MM.1S (cell line): ENCODE measurements at regions not wholly inside any gene's neighbourhood (a gene's known extent, or its start where the extent isn't known, plus 50 kb on each side); places are given as distances from the start of the nearest gene placed in this dataset.

Experiments
- DNase-seq: peaks from one replicate; pipeline ENCODE4 v3.0.0-alpha.2; 2015
- H2AFZ ChIP-seq: fragments of 300-600 bp; sonication (generic); 2 replicates; pipeline ENCODE4 v1.6.0; 2016; ENCODE audit warnings: antibody characterized with exemption, low read length
- H3F3A ChIP-seq: fragments of 300-600 bp; sonication (generic); 2 replicates; pipeline ENCODE4 v1.6.1; 2016; ENCODE audit warnings: mild to moderate bottlenecking, antibody characterized with exemption, low read length, moderate library complexity, mixed read lengths; ENCODE audit not compliant: insufficient read depth
- H3K27ac ChIP-seq: fragments of 300-600 bp; sonication (generic); 2 replicates; pipeline ENCODE4 v1.5.1; 2016; ENCODE audit warnings: mild to moderate bottlenecking, low read length
- H3K27me3 ChIP-seq: fragments of 300-600 bp; sonication (generic); replicated peaks from 2 replicates; pipeline ENCODE4 v1.6.0; 2016; ENCODE audit warnings: low read length; ENCODE audit not compliant: insufficient read depth
- H3K36me3 ChIP-seq: fragments of 300-600 bp; sonication (generic); replicated peaks from 2 replicates; pipeline ENCODE4 v1.6.1; 2016; ENCODE audit warnings: mild to moderate bottlenecking, low read length, mixed read lengths; ENCODE audit not compliant: insufficient read depth
- H3K4me1 ChIP-seq: fragments of 300-600 bp; sonication (generic); 2 replicates; pipeline ENCODE4 v1.6.1; 2016; ENCODE audit warnings: low read length, mixed read lengths
- H3K4me2 ChIP-seq: fragments of 300-600 bp; sonication (generic); 2 replicates; pipeline ENCODE4 v1.6.0; 2016; ENCODE audit warnings: low read depth, low read length
- H3K4me3 ChIP-seq: fragments of 300-600 bp; sonication (generic); 2 replicates; pipeline ENCODE4 v1.5.1; 2016; ENCODE audit warnings: low read length, mixed read lengths
- H3K79me2 ChIP-seq: fragments of 300-600 bp; sonication (generic); 2 replicates; pipeline ENCODE4 v1.6.1; 2016; ENCODE audit warnings: mixed run types, low read length, mixed read lengths
- H3K9ac ChIP-seq: fragments of 300-600 bp; sonication (generic); 2 replicates; pipeline ENCODE4 v1.6.1; 2016; ENCODE audit warnings: low read length, mixed read lengths
- H3K9me2 ChIP-seq: fragments of 300-600 bp; sonication (generic); replicated peaks from 2 replicates; pipeline ENCODE4 v1.6.1; 2016; ENCODE audit warnings: mild to moderate bottlenecking, low read length, mixed read lengths; ENCODE audit not compliant: insufficient read depth
- H3K9me3 ChIP-seq: fragments of 300-600 bp; sonication (generic); replicated peaks from 2 replicates; pipeline ENCODE4 v1.6.1; 2016; ENCODE audit warnings: mild to moderate bottlenecking, low read length, mixed read lengths; ENCODE audit not compliant: insufficient read depth
- H4K20me1 ChIP-seq: fragments of 300-600 bp; sonication (generic); 2 replicates; pipeline ENCODE4 v1.6.1; 2016; ENCODE audit warnings: mild to moderate bottlenecking, low read length, moderate library complexity, mixed read lengths; ENCODE audit not compliant: insufficient read depth
- EZH2 ChIP-seq: fragments of 300-600 bp; sonication (generic); optimal IDR thresholded peaks from 2 replicates; pipeline ENCODE3; 2017; ENCODE audit warnings: low read depth, mild to moderate bottlenecking, antibody characterized with exemption, low read length, mixed read lengths
- EZH2phosphoT487 ChIP-seq: fragments of 300-600 bp; sonication (generic); IDR thresholded peaks from 2 replicates; pipeline ENCODE4 v1.6.1; 2018; ENCODE audit warnings: antibody characterized with exemption, low read length
- TF ChIP-seq, protein P1 (sequence below): fragments of 300-600 bp; sonication (generic); IDR thresholded peaks from 2 replicates; pipeline ENCODE4 v1.5.1; 2016; ENCODE audit warnings: antibody characterized with exemption, low read length, mixed read lengths

GRCh38 chr13:30133554-30133912, 173.8 kb downstream of the KATNAL1 start:
- Histone ChIP-seq H3K27me3 (no peaks in the 10 kb centered on the region), H3K27ac (no peak overlapping the region), H3K36me3 (no peaks in the 10 kb centered on the region), H2AFZ (no peak overlapping the region), H3K9me2 (no peaks in the 10 kb centered on the region), H3K4me3 (no peak overlapping the region), H3K4me1 (no peaks in the 10 kb centered on the region), H3K4me2 (no peak overlapping the region), H3K79me2 (no peaks in the 10 kb centered on the region), H4K20me1 (no peaks in the 10 kb centered on the region), H3F3A (no peaks in the 10 kb centered on the region), H3K9ac (no peak overlapping the region), H3K9me3 (no peaks in the 10 kb centered on the region)
- DNase-seq, result no peak
- TF ChIP-seq EZH2 (no peak), EZH2phosphoT487 (no peak)

DNA sequence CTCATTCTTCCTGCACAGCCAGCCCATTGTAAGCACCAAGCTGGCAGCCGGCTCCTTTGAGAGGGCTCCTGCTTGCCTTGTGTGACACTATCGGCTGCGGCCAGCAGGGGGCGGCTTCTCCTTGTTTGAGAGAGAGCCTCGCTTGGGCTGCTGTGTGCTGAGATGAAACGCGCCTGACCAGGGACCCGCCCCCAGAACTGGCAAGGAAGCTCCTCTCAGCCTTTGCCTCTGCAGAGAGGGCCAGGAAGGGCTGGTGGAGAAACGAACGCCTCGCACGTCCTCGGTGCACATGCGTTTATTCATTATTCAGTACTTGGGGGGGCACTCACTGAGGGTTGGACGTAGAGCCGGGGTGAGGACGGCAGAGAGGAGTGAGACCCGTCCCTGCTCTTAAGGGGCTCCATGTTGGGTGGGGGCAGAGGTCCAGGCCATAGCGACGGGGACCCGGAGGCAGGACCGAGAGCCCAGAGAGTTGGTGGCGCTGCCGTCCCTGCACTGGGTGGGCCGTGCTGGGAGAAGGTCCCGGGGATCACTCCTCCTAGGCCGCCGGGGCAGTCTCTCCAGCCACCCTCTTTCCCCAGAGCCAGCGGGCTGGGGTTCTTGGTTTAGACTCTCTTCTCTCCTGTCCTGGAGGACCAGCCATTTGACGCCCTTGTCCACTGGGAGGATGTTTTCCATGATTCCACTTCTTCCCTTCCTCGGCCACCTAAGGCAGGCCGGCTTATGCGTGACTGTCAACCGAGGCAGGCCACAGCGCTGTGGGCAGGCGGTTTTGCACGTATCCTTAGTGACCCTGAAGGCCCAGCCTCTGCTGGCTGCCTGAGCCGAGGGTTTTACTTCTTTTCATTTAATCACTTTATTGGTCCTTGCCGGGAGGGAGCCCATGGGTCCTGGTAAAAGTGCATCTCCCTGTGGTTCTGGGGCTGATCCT, 174.5 kb downstream of the KATNAL1 start:
- Histone ChIP-seq H3K4me1 (no peaks in the 10 kb centered on the region), H3K36me3 (no peaks in the 10 kb centered on the region), H2AFZ (0 out of 2 replicates have a peak overlapping the region, but pooled peaks have one; percentile 42), H4K20me1 (no peaks in the 10 kb centered on the region), H3K27ac (no peak overlapping the region), H3K4me2 (peak overlapping the region; percentile 45; the same call in 1 of the 2 replicates), H3K9me2 (no peaks in the 10 kb centered on the region), H3K9ac (no peak overlapping the region), H3K79me2 (no peaks in the 10 kb centered on the region), H3K4me3 (no peak overlapping the region), H3K9me3 (no peaks in the 10 kb centered on the region), H3K27me3 (no peaks in the 10 kb centered on the region), H3F3A (no peaks in the 10 kb centered on the region)
- peak; percentile 76 for DNase-seq
- TF ChIP-seq, protein P1, sequence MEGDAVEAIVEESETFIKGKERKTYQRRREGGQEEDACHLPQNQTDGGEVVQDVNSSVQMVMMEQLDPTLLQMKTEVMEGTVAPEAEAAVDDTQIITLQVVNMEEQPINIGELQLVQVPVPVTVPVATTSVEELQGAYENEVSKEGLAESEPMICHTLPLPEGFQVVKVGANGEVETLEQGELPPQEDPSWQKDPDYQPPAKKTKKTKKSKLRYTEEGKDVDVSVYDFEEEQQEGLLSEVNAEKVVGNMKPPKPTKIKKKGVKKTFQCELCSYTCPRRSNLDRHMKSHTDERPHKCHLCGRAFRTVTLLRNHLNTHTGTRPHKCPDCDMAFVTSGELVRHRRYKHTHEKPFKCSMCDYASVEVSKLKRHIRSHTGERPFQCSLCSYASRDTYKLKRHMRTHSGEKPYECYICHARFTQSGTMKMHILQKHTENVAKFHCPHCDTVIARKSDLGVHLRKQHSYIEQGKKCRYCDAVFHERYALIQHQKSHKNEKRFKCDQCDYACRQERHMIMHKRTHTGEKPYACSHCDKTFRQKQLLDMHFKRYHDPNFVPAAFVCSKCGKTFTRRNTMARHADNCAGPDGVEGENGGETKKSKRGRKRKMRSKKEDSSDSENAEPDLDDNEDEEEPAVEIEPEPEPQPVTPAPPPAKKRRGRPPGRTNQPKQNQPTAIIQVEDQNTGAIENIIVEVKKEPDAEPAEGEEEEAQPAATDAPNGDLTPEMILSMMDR, result peak; percentile 64
- no peak for TF ChIP-seq EZH2

DNA sequence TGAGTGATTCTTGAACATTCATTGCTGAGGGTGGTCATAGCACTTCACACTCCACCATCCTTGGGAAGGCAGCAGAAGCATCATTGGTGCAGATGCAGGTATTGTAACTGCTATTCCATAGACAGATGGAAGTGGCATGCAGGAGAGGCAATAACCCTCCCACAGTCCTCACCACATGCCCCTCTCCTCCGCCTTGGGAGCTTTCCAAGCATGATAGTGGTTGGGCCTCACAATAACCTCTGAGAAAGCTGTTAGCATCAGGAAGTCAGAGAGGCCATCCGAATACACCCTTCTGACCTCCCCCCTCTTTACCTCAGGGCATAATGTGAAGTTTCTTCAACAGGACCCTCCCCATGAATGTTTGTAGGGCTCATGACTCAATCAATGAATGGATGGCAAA, 177.9 kb downstream of the KATNAL1 start:
- no peak overlapping the region for H3K4me2 ChIP-seq
- no peak overlapping the region for H2AFZ ChIP-seq
- no peaks in the 10 kb centered on the region for H3K36me3 ChIP-seq
- H3K9ac ChIP-seq, result no peak overlapping the region
- H3K9me3 ChIP-seq, result no peaks in the 10 kb centered on the region
- no peaks in the 10 kb centered on the region for H3F3A ChIP-seq
- no peaks in the 10 kb centered on the region for H3K4me1 ChIP-seq
- no peaks in the 10 kb centered on the region for H4K20me1 ChIP-seq
- H3K27me3 ChIP-seq, result no peaks in the 10 kb centered on the region
- no peak for DNase-seq
- no peak overlapping the region for H3K4me3 ChIP-seq
- H3K79me2 ChIP-seq, result no peaks in the 10 kb centered on the region
- no peak overlapping the region for H3K27ac ChIP-seq
- TF ChIP-seq EZH2phosphoT487 (no peak), EZH2 (no peak)
- TF ChIP-seq, protein P1, result no peak
- no peaks in the 10 kb centered on the region for H3K9me2 ChIP-seq

DNA sequence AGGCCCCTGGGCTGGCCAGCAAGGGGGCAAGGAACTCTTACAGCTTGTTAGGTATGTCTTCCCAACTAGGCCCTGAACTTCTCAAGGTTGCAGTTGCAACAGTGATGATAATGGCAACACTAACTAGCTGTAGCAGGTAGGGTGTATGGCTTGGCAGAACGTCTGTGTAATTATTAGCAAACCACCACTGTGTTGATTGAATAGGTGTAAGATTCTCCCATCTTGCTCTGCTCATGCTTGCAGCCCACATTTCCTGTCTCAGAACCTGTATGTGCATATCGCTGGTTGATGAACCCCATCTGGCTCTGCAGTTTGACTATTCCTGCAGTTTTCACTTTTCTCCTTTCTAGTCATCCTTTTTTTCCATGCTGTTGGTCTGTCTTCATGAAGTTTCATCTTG, 178.8 kb downstream of the KATNAL1 start:
- H3K4me3 ChIP-seq, result no peak overlapping the region
- H2AFZ ChIP-seq, result no peak overlapping the region
- no peak for DNase-seq
- TF ChIP-seq EZH2phosphoT487 (no peak), EZH2 (no peak)
- TF ChIP-seq, protein P1, result no peak
- H4K20me1 ChIP-seq, result no peaks in the 10 kb centered on the region
- H3K79me2 ChIP-seq, result no peaks in the 10 kb centered on the region
- no peak overlapping the region for H3K27ac ChIP-seq
- H3K4me2 ChIP-seq, result no peak overlapping the region
- H3K9ac ChIP-seq, result no peak overlapping the region
- H3K9me2 ChIP-seq, result no peaks in the 10 kb centered on the region
- H3F3A ChIP-seq, result no peaks in the 10 kb centered on the region
- H3K9me3 ChIP-seq, result no peaks in the 10 kb centered on the region
- H3K27me3 ChIP-seq, result no peaks in the 10 kb centered on the region
- no peaks in the 10 kb centered on the region for H3K36me3 ChIP-seq
- H3K4me1 ChIP-seq, result no peaks in the 10 kb centered on the region
